ENCODE measurements at regions not wholly inside any gene's neighbourhood (a gene's known extent, or its start where the extent isn't known, plus 50 kb on each side); places are given as distances from the start of the nearest gene placed in this dataset.

- Histone ChIP-seq H4K20me1 (ENCODE audit: control insufficient read depth, insufficient read depth, low read length, poor library complexity, severe bottlenecking) (no peaks in the 10 kb centered on the region), H3K9me3 (ENCODE audit: control extremely low read depth in 1 of 3, control insufficient read depth in 2 of 3, insufficient read depth in 1 of 3, low read length in 2 of 3) (no peaks in the 10 kb centered on the region), H2AFZ (ENCODE audit: insufficient read depth, low read depth, low read length, poor library complexity, severe bottlenecking) (no peak overlapping the region), H3K27ac (ENCODE audit: low read length in 2 of 2) (no peak overlapping the region), H3K36me3 (replicated peaks in 1 of 2; ENCODE audit: control extremely low read depth in 1 of 2, control insufficient read depth in 1 of 2, extremely low read depth in 1 of 2, insufficient read depth in 2 of 2, low read length in 1 of 2) (no peaks in the 10 kb centered on the region), H3K79me2 (ENCODE audit: control insufficient read depth, insufficient read depth, low read length) (no peaks in the 10 kb centered on the region), H3K27me3 (replicated peaks in 1 of 4; ENCODE audit: control extremely low read depth in 1 of 4, control insufficient read depth in 3 of 4, insufficient read depth in 4 of 4, low read length in 3 of 4) (no peaks in the 10 kb centered on the region), H3K4me2 (replicated peaks; ENCODE audit: low read depth, low read length, poor library complexity, severe bottlenecking) (no peak overlapping the region), H3K9ac (ENCODE audit: low read length) (no peak overlapping the region), H3K4me1 (ENCODE audit: control insufficient read depth in 2 of 2, insufficient read depth in 2 of 2, low read length in 2 of 2) (no peaks in the 10 kb centered on the region), H3K4me3 (ENCODE audit: control extremely low read depth in 1 of 5, extremely low read depth in 1 of 5, insufficient read depth in 1 of 5, low read depth in 2 of 5, low read length in 4 of 5) (no peak overlapping the region)
- DNase-seq (no peak), ATAC-seq (ENCODE audit: low read depth) (no peak)
- ChIA-PET CTCF (no interaction called here), POLR2A (no interaction called here)
- Mint-ChIP-seq H3K9me3 (ENCODE audit: insufficient read depth) (no peaks in the 10 kb centered on the region), H3K27ac (no peak overlapping the region), H3K27me3 (no peaks in the 10 kb centered on the region), H3K4me3 (no peak overlapping the region), H3K4me1 (no peaks in the 10 kb centered on the region)
- WGBS (ENCODE audit: insufficient coverage), result no CpG with 5 or more reads among the region's 4 CpGs
- intact Hi-C loops (cut with micrococcal nuclease), result no loop called here
- TF ChIP-seq EZH2 (IDR thresholded peaks at IDR 0.05; ENCODE audit: borderline replicate concordance, insufficient read depth, low read depth, low read length, poor library complexity, severe bottlenecking), result no peak
- TF ChIP-seq CTCF (IDR thresholded peaks at IDR 0.05), result no peak
Measured at GRCh38 chr7:117955046-117955445, 81.8 kb upstream of the CTTNBP2 start.

- H3K4me3 ChIP-seq (ENCODE audit: control extremely low read depth in 1 of 5, extremely low read depth in 1 of 5, insufficient read depth in 1 of 5, low read depth in 2 of 5, low read length in 4 of 5), result no peak overlapping the region
- no peaks in the 10 kb centered on the region for H3K9me3 Mint-ChIP-seq (ENCODE audit: insufficient read depth)
- no peaks in the 10 kb centered on the region for H3K79me2 ChIP-seq (ENCODE audit: control insufficient read depth, insufficient read depth, low read length)
- no peak for ATAC-seq (ENCODE audit: low read depth)
- no peaks in the 10 kb centered on the region for H3K4me1 Mint-ChIP-seq
- no peak overlapping the region for H3K27ac ChIP-seq (ENCODE audit: low read length in 2 of 2)
- H3K4me3 Mint-ChIP-seq, result no peak overlapping the region
- POLR2A ChIA-PET, result no interaction called here
- H3K27me3 ChIP-seq (replicated peaks in 1 of 4; ENCODE audit: control extremely low read depth in 1 of 4, control insufficient read depth in 3 of 4, insufficient read depth in 4 of 4, low read length in 3 of 4), result no peaks in the 10 kb centered on the region
- DNase-seq, result no peak
- CTCF ChIA-PET, result no interaction called here
- peaks cover 5% of the 10 kb centered on the region for H3K27me3 Mint-ChIP-seq
- H4K20me1 ChIP-seq (ENCODE audit: control insufficient read depth, insufficient read depth, low read length, poor library complexity, severe bottlenecking), result no peaks in the 10 kb centered on the region
- H3K9ac ChIP-seq (ENCODE audit: low read length), result no peak overlapping the region
- no peak for TF ChIP-seq EZH2 (IDR thresholded peaks at IDR 0.05; ENCODE audit: borderline replicate concordance, insufficient read depth, low read depth, low read length, poor library complexity, severe bottlenecking)
- no peak for TF ChIP-seq CTCF (IDR thresholded peaks at IDR 0.05)
- no peaks in the 10 kb centered on the region for H3K9me3 ChIP-seq (ENCODE audit: control extremely low read depth in 1 of 3, control insufficient read depth in 2 of 3, insufficient read depth in 1 of 3, low read length in 2 of 3)
- no peak overlapping the region for H3K27ac Mint-ChIP-seq
- no peaks in the 10 kb centered on the region for H3K4me1 ChIP-seq (ENCODE audit: control insufficient read depth in 2 of 2, insufficient read depth in 2 of 2, low read length in 2 of 2)
- no peaks in the 10 kb centered on the region for H3K36me3 ChIP-seq (replicated peaks in 1 of 2; ENCODE audit: control extremely low read depth in 1 of 2, control insufficient read depth in 1 of 2, extremely low read depth in 1 of 2, insufficient read depth in 2 of 2, low read length in 1 of 2)
- H3K4me2 ChIP-seq (replicated peaks; ENCODE audit: low read depth, low read length, poor library complexity, severe bottlenecking), result no peak overlapping the region
- H2AFZ ChIP-seq (ENCODE audit: insufficient read depth, low read depth, low read length, poor library complexity, severe bottlenecking), result no peak overlapping the region
- intact Hi-C loops (cut with micrococcal nuclease), result no loop called here
Measured at GRCh38 chr7:117960351-117960750, 87.1 kb upstream of the CTTNBP2 start.

Data from B cell (primary cell).